ENCODE measurements at regions not wholly inside any gene's neighbourhood (a gene's known extent, or its start where the extent isn't known, plus 50 kb on each side); places are given as distances from the start of the nearest gene placed in this dataset.

DNA sequence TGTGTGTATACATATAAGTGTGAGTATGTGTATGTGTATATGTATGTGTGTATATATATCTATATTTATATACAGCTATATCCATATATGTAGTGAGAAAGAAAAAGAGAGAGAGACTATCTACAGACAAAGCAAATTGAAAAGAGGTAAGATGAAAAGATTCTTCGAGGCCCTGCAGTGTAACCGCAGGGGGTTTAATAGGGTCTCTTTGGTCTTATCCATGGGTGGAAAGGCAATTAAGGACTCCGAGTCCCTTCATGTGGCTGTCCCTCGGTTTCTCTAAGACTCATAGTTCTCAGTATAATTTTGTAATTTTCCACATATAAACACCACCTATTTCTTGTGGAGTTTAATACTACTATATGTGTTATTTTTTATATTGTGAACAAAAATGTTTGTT, 50.6 kb upstream of the JAZF1 start:
- no peak overlapping the region for H3K27ac ChIP-seq
- TF ChIP-seq POLR2AphosphoS5 (IDR thresholded peaks at IDR 0.05) = no peak
- TF ChIP-seq, protein P1, sequence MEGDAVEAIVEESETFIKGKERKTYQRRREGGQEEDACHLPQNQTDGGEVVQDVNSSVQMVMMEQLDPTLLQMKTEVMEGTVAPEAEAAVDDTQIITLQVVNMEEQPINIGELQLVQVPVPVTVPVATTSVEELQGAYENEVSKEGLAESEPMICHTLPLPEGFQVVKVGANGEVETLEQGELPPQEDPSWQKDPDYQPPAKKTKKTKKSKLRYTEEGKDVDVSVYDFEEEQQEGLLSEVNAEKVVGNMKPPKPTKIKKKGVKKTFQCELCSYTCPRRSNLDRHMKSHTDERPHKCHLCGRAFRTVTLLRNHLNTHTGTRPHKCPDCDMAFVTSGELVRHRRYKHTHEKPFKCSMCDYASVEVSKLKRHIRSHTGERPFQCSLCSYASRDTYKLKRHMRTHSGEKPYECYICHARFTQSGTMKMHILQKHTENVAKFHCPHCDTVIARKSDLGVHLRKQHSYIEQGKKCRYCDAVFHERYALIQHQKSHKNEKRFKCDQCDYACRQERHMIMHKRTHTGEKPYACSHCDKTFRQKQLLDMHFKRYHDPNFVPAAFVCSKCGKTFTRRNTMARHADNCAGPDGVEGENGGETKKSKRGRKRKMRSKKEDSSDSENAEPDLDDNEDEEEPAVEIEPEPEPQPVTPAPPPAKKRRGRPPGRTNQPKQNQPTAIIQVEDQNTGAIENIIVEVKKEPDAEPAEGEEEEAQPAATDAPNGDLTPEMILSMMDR (IDR thresholded peaks at IDR 0.05) = no peak
- no peak for TF ChIP-seq POLR2A (IDR thresholded peaks at IDR 0.05)
- no peaks in the 10 kb centered on the region for H3K27me3 ChIP-seq
- H3K36me3 ChIP-seq = no peaks in the 10 kb centered on the region
- intact Hi-C loops (cut with DNase I; ENCODE audit: low total_unique reads) = no loop called here
- H3K4me3 ChIP-seq = no peak overlapping the region
- DNase-seq (ENCODE audit: low spot score in 2 of 2) = no peak
- H3K4me1 ChIP-seq = no peaks in the 10 kb centered on the region
- H3K9me3 ChIP-seq = no peaks in the 10 kb centered on the region

DNA sequence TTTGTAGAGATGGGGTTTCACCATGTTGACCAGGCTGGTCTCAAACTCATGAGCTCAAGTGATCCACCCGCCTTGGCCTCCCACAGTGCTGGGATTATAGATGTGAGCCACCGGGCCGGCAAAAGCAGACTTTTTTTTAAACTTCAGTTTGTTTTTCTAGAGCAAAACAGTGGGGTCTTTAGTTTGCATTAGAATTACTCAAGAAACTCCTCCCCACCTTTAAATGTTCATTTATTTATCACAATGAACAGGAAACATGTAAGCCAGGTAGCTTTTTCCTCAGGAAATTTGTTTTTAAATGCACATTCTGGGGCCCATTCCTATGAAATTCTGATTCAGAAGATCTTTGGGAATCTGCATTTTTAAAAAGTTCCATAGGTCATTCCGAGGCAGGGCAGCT, 56.0 kb upstream of the JAZF1 start:
- no peaks in the 10 kb centered on the region for H3K4me1 ChIP-seq
- TF ChIP-seq, protein P1 (IDR thresholded peaks at IDR 0.05) = no peak
- no peak for TF ChIP-seq POLR2AphosphoS5 (IDR thresholded peaks at IDR 0.05)
- TF ChIP-seq POLR2A (IDR thresholded peaks at IDR 0.05) = no peak
- H3K36me3 ChIP-seq = no peaks in the 10 kb centered on the region
- DNase-seq (ENCODE audit: low spot score in 2 of 2) = no peak
- intact Hi-C loops (cut with DNase I; ENCODE audit: low total_unique reads) = no loop called here
- no peak overlapping the region for H3K27ac ChIP-seq
- H3K4me3 ChIP-seq = no peak overlapping the region
- no peaks in the 10 kb centered on the region for H3K9me3 ChIP-seq
- no peaks in the 10 kb centered on the region for H3K27me3 ChIP-seq

DNA sequence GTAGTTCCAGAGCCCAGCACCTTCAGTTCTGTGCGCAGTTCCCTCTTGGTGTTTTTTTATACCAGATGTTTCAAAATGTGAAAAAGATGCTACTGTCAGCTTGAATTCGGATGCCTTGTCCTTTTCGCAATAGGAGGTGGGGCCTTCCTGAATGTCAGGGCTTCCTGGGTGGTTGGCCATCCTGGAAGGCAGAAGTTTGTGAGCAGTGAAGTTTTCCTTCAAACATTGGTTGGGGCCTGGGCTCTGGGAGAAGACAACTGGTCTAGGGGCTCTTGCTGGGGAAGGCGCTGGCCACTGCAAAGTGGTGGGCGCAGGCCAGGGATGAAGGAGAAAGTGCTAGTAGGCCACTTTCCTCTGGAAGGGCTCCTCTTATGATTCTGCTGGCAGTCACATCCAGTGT, 56.8 kb upstream of the JAZF1 start:
- Histone ChIP-seq H3K4me1 (no peaks in the 10 kb centered on the region), H3K27ac (no peak overlapping the region), H3K4me3 (no peak overlapping the region), H3K9me3 (no peaks in the 10 kb centered on the region), H3K36me3 (no peaks in the 10 kb centered on the region), H3K27me3 (no peaks in the 10 kb centered on the region)
- no peak for DNase-seq (ENCODE audit: low spot score in 2 of 2)
- TF ChIP-seq, protein P1 (IDR thresholded peaks at IDR 0.05) = no peak
- TF ChIP-seq POLR2A (IDR thresholded peaks at IDR 0.05) = no peak
- no peak for TF ChIP-seq POLR2AphosphoS5 (IDR thresholded peaks at IDR 0.05)
- intact Hi-C loops (cut with DNase I; ENCODE audit: low total_unique reads) = no loop called here

DNA sequence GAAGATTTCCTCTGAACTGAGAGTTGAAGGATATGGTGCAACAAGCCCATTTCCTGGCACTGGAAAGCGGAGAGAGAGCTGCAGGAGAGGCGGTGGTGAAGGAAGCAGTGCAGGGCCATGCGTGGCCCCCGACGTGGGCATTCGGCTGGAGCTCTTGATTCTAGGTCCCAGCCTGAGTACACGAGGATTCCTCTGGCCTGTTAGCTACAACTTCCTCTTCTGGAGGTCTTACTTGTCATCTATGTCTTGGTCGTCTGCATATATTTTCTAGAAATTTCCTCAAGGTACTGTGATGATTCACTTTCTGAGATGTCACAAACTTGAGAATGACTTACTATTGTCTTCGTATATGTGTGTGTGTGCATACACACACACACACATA, 59.2 kb upstream of the JAZF1 start:
- TF ChIP-seq, protein P1 (IDR thresholded peaks at IDR 0.05) = no peak
- TF ChIP-seq POLR2AphosphoS5 (IDR thresholded peaks at IDR 0.05) (no peak), POLR2A (IDR thresholded peaks at IDR 0.05) (no peak)
- Histone ChIP-seq H3K27me3 (no peaks in the 10 kb centered on the region), H3K4me1 (no peaks in the 10 kb centered on the region), H3K27ac (no peak overlapping the region), H3K4me3 (no peak overlapping the region), H3K36me3 (no peaks in the 10 kb centered on the region), H3K9me3 (no peaks in the 10 kb centered on the region)
- DNase-seq (ENCODE audit: low spot score in 2 of 2) = no peak
- intact Hi-C loops (cut with DNase I; ENCODE audit: low total_unique reads) = no loop called here

DNA sequence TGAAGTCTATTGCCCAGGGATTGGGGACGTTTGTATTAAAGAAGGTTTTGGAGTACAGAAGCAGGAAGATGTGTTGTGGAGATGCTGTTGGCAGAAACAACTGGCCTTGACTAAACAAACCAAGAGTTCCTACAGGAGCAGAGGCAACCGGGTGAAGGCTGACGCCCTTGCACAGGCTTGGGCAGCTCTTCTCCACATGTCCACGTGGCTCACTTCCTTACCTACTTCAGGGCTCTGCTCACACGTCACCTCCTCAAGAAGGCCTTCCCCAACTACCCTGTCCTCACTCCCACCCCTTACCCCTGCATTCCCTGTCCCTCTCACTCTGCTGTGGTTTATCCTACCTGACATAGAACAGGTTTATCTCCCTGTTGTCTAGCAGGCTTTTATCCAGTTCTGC, 59.9 kb upstream of the JAZF1 start:
- TF ChIP-seq POLR2A (IDR thresholded peaks at IDR 0.05) (no peak), POLR2AphosphoS5 (IDR thresholded peaks at IDR 0.05) (no peak)
- TF ChIP-seq, protein P1 (IDR thresholded peaks at IDR 0.05) = no peak
- no peak overlapping the region for H3K4me3 ChIP-seq
- no peak for DNase-seq (ENCODE audit: low spot score in 2 of 2)
- no peaks in the 10 kb centered on the region for H3K4me1 ChIP-seq
- no peaks in the 10 kb centered on the region for H3K9me3 ChIP-seq
- H3K27ac ChIP-seq = no peak overlapping the region
- no peaks in the 10 kb centered on the region for H3K27me3 ChIP-seq
- intact Hi-C loops (cut with DNase I; ENCODE audit: low total_unique reads) = no loop called here
- H3K36me3 ChIP-seq = no peaks in the 10 kb centered on the region
